ENCODE measurements at regions not wholly inside any gene's neighbourhood (a gene's known extent, or its start where the extent isn't known, plus 50 kb on each side); places are given as distances from the start of the nearest gene placed in this dataset.

DNA sequence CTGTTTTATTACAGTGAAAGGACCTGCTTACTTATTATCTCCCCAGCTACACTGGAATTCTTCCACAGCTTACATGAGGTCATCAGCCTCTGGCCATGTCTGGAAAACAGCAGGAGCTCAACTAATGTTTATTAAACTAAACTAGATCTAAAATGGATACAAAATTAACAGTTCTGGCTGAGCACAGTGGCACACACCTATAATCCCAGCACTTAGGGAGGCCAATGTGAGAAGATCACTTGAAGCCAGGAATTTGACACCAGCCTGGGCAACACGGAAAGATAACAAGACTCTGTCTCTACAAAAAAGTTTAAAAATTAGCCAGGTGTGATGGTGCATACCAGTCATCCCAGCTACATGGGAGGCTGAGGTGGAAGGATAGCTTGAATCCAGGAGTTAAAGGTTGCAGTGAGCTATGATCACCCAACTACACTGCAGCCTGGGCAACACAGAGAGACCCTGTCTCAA lies 220.8 kb upstream of the MARCKS start:
- no peak for DNase-seq (ENCODE audit: low read depth in 2 of 2)

DNA sequence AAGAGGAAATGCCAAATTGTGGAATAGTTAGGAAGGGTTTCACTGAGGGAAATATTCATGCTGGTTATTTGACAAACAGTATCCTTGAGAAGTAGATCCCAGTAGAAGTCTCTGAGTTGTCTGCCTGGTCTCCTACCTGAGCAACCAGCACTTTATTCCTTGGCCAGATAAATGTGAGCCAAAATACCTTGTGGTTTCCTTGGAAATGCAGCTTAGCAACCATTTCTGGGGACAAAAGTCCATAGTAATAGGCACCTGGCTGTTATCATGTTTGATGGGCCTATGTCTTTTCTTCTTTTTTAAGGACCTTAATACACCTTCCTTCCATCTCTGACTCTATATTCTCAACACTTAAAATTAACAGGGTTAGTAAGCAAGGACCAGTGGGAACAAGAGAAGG lies 217.1 kb upstream of the MARCKS start:
- DNase-seq (ENCODE audit: low read depth in 2 of 2), result no peak

DNA sequence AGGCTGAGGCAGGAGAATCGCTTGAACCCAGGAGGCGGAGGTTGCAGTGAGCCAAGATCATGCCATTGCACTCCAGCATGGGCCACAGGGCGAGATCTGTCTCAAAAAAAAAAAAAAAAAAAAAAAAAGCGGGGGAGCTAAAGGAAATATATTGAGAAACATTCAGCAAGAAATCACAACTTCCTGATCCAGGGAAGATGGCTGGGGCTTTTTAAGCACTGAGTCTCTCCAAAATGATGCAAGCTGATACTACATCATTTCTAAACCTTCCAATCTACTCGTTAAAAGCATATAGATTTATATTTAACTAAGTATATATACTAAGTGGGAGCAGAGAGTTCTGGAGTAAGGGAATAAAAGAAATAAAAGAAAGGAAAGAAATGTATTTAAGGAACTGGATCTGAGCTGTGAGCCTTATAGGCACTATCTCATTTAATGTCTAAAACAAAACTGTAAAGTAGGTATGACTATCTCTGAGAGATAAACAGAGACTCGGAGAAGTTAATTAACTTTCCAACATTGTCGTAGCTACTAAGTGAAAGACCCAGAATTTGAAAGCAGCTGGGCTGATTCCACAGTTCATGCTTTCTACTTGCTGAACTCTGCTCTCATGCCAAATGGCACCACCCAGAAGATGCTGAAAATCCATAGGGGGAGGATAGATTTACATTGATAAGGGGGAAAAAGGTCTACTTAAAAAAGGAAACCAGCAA lies 215.0 kb upstream of the MARCKS start:
- DNase-seq (ENCODE audit: low read depth in 2 of 2), result no peak

DNA sequence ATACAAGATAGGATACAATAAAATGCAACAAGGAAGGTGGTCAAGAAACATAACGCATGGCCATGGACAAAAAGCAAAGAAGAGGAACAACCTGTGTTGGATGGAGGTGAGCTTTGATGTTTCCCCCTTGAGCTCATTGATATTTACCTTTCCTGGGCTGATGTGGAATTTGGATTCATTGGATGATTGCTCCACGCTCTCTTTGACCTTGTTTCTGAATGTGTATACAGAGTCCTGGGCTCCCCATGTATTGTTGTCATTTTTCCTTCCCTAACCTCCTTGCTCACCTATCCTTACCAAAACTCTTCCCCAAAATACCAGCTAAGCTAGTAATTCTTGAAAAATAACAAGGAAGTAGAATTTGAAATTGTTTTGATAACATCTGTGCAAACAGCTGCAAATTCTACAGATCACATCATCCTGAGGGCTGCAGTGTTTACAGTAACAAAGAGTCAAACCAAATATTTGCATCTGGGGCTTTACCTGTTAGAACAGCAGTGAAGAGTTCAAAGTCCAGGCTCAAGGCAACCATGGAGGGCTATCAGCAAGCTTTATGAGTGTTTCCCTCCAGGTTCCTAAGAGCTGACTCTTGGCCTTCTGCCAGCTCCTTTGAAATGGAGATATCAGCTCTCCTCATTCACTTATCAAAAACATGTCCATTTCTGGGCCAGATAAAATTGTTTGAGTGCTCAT lies 214.3 kb upstream of the MARCKS start:
- DNase-seq (ENCODE audit: low read depth in 2 of 2), result no peak

DNA sequence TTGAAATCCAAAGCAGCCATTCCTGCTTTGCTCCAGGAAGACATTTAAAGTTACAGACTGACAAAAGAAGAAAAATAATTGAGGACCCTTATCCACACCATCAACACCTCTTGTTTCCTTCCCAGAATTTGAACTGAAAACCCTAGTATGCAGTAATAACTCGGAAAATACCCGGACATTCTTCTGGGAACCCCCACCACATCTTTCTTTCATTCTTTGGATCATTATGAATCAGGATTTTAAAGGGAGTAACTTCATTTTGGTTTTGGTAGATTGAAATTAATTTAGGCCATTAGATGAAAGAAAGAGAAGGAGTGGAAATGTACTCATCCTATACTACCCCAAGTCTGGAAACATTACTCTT lies 213.8 kb upstream of the MARCKS start:
- no peak for DNase-seq (ENCODE audit: low read depth in 2 of 2)

DNA sequence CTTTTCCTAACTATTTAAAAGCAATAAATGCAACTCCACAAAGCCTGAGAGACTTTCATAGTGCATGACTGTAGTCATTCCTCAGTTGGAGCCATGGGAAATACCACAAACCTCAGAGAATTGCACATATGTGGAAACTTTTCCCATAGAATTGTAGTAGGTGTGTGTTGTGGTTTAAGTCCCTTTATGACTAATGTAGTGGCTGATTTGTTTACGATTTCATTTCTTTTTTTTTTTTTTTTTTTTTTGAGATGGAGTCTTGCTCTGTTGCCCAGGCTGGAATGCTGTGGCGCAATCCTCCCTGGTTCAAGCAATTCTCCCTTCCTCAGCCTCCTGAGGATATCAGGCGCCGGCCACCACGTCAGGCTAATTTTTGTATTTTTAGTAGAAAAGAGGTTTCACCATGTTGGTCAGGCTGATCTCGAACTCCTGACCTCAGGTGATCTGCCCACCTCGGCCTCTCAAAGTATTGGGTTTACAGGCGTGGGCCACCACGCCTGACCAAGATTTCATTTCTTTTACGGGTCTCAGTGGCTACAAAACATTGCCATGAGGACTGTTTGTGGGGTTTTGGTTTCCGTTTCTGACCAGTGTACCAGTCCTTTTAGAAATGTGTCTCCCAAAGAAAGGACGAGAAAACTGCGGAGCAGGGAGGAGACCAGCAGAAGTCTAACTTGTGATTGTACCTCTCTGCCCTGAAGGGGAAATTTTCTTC lies 212.1 kb upstream of the MARCKS start:
- no peak for DNase-seq (ENCODE audit: low read depth in 2 of 2)

DNA sequence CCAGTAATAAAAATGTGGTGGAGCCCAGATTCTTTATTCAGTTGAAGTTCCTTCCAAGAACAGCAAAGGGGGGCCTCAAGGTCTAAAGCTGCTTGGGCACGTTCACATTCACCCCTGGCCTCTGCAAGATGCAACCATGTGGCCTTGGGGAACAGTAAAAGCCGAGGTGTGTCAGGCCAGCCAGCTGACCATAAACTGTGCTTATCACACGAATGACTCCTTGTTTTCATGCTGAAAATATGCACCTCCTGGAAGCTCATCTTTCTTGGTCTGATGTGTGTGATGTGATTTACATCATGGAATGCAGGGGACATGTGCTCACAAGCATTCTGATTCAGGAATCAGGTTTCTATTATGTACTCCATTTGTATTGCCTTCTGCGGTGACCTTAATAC lies 211.6 kb upstream of the MARCKS start:
- no peak for DNase-seq (ENCODE audit: low read depth in 2 of 2)

DNA sequence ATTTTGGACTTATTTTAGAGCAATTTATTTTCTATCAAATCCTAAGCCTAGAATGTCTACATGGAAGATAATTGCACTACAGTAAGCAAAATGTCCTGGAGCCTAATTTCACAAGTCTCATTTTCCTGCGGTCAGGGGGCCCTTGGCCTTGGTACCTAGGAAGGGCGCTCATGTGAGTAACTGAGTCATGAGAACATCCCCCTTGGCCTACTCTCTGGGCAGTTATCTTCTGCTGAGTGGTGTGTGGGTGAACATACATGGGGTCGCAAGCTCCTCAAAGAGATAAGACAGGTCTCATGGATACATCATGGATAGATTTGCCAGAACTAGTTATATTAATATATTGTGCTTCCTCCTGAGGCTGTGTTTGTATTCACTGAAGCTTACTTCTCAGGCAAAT lies 211.2 kb upstream of the MARCKS start:
- no peak for DNase-seq (ENCODE audit: low read depth in 2 of 2)

DNA sequence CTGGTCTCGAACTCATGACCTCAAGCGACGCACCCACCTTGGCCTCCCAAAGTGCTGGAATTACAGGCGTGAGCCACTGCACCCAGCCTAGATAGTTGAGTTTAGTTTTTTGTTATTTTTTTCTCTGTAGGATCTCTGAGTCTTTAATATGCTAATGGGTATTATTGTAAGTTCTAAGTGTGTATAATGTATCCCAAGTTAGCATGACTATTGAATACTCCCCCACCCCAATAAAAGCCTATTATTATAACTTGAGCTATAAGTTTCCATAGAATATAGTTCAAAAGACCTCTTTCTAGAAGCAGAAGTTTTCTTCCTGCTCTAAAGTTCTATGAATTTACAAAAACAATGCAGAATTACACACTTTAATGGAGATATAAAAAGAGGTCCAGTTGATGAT lies 210.4 kb upstream of the MARCKS start:
- DNase-seq (ENCODE audit: low read depth in 2 of 2), result no peak

DNA sequence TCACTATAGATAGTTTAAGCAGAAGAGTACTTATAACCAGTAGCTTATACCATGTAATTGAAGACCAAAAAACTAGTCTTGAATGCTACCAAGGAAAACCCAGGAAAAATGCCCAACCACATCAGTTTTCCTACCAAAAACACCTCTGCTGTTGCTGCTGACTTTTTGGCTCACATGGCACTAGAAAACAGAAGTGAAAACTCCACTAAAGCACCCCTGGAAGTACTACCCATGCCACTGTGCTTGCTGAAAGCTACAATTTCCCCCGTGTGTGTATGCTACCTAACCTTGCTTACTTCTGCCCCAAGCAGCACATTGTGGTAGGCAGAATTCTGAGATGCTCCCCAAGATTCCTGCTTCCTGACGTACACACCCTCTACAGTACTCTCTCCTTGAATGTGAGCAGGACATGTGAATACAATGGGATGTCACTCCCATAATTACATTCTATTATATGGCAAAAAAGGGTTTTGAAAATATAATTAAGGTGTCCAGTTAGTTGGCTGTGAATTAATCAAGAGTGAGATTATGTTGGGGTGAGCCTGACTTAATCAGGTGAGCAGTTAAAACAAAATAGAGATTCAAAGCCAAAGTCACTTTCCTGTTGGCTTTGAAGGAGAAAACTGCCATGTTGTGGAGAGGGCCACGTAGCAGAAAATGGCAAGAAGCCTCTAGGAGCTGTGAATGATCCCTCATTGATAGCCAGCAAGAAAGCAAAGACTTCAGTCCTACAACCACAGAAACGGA lies 209.8 kb upstream of the MARCKS start:
- no peak for DNase-seq (ENCODE audit: low read depth in 2 of 2)

DNA sequence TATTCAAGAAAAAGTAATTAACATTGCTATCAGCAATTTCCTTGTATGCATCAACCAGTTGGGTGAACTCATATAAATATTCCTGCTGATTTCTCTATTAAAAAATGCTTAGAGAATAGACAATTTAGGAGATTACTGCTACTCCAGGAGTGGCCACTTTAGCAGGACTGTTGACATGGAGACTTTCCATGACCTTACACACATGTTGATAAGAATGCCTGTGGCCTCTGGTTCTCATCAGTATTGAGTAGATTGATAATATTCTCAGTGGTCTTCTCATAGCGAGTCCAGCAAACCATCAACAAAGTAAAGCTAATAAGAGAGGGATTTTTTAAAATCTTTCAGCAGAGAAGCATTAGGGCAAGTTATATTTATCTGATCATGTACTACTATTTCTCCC lies 208.4 kb upstream of the MARCKS start:
- DNase-seq (ENCODE audit: low read depth in 2 of 2), result no peak

DNA sequence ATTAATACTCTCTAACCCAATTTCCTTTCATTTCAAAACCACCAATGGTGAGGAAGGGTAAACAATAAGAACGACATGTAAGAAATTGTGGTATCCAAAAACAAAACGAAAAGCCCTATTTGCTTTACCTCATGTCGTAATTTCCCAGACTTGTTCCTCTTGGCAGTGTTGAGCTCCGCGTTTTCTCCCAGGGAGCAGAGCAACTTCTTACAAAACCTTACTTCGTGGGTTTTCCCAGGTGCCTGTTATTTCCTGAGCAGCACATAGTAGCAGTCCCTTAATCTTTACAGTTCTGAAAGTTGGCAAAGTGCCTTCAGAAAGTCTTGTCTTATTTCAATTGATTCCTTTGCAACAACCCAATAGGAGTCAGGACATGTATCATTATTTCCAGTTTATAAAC lies 207.9 kb upstream of the MARCKS start:
- DNase-seq (ENCODE audit: low read depth in 2 of 2), result no peak

DNA sequence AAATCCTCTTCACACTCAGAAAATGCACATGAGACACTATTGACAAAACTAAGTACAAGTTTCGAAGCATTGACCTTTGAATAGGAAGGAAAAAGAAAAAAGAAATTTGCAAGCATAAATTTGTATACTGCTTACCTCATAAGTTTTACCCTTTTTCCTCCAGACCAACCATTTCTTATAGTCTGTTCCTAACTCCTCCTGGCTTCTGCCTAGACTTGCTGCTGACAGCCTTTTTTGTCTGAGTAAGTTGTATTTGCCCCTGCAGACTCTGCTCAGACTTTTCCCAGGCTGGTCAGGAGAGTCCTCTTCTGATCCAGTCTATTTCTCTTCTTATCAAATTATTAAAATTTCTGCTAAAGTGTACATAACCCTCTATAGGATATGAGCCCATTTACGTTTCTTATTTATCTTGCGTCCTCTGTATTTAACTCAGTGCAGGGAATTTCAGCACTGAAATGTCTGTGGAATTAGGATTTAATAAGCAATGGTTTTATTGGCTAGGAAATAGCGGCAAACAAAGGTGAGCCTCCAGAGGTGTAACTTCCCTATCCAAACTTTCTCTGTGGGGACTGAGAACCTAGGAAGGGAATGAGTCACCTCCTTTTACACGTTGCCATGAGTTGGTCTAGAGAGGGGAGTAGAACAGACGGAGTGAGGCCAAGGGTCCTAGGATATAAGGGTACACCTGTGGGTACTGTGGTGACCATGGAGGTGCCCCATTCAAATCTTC lies 207.1 kb upstream of the MARCKS start:
- no peak for DNase-seq (ENCODE audit: low read depth in 2 of 2)

DNA sequence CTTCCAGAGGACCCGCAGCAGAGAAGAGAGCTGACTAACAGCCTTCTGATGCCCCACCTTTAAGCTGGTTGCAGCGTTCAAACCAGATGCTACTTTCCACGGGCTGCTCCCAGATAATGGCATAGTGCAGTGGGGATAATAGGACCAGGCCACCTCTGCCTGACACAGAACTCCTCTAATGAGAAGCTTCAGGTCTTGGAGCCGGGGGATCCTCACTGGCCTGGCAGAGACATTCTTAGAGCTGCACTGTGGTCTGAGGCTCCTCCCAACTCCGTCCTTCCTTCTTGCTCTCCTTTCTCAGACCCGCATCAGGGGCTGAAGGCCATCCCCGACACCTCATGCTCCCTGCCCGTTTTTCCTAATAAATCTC lies 206.6 kb upstream of the MARCKS start:
- DNase-seq (ENCODE audit: low read depth in 2 of 2), result no peak

DNA sequence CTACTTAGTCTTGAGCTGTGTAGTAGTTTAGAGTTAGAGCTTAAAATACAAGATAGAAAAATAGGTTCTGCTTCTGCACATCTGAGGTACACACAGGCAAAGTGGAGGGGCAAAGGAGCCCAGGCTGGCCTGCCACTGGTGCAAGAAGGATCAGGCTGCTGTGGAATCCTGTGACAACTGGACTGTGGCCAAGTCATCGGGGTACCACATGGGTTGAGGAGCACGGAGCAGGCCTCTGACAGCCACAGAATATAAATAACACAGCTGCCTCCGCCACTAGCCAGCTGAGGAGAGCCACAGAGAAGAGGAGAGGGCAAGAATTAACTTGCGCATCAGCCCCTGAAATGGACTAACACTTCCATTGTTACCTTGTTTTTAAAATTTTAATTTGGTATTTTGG lies 206.0 kb upstream of the MARCKS start:
- DNase-seq (ENCODE audit: low read depth in 2 of 2), result no peak

DNA sequence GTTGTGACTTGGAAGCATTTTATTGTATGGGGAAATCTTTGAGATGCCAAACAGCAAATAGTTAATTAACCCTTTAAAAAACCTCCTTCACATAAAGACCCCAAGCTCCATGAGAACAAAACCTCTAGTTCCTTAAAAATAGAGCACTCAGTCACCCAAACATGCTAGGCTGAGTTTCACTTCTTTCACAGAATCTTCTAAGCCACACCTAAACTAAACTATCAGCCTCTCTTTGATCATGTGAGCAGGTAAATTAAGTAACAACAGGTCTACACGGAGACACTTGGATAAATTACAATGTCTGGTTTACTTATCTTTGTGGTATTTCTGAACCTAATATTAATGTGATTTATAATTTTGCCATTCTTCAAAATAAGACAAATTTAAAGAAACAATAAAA lies 205.2 kb upstream of the MARCKS start:
- no peak for DNase-seq (ENCODE audit: low read depth in 2 of 2)

DNA sequence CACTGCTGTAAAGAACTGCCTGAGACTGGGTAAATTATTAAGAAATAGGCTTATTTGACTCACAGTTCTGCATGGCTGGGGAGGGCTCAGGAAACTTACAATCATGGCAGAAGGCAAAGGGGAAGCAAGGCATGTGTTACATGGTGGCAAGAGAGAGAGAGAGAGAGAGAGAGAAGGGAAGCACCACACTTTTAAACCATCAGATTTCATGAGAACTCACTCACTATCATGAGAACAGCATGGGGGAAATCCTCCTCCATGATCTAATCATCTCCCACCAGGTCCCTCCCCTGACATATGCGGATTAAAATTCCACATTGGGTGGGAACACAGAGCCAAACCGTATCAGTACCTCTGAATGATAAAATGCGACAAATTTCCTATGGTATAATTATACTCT lies 203.9 kb upstream of the MARCKS start:
- DNase-seq (ENCODE audit: low read depth in 2 of 2), result no peak

DNA sequence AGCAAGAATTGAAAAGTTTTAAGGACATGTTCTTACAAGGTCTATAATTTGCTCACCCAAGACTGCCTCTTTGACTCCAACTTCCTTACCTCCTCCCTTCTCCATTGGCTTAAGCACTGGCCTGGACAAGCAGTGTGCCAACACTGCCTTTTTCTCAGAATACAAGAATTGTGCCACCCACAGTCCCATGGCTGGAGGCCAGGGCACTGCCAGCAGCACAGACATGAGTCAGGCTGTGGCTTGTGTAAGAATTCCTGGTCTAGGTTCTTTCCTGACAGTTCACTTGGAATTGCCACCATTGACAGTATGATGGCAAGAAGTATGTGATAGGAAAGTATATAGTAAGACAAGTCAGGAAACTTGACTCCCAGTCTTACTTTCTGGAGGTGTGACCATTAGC lies 202.7 kb upstream of the MARCKS start:
- no peak for DNase-seq (ENCODE audit: low read depth in 2 of 2)

DNA sequence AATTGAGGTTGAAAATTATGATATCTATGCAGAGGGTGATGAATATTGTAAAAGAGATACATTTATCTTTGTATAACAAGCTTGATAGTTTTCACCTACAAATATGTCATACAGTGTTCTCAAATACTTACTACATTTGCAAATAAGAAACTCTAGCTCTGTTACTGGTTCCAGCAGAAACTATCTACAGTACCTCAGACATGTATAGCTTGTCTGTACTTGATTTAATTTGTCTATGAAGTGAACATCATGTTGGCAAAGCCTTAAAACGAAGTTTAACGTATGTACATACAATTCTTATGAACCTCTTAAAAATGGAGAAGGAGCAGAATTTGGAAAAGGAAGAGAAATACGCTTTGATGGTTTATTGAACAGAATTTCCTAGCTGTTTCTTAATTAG lies 201.4 kb upstream of the MARCKS start:
- no peak for DNase-seq (ENCODE audit: low read depth in 2 of 2)

DNA sequence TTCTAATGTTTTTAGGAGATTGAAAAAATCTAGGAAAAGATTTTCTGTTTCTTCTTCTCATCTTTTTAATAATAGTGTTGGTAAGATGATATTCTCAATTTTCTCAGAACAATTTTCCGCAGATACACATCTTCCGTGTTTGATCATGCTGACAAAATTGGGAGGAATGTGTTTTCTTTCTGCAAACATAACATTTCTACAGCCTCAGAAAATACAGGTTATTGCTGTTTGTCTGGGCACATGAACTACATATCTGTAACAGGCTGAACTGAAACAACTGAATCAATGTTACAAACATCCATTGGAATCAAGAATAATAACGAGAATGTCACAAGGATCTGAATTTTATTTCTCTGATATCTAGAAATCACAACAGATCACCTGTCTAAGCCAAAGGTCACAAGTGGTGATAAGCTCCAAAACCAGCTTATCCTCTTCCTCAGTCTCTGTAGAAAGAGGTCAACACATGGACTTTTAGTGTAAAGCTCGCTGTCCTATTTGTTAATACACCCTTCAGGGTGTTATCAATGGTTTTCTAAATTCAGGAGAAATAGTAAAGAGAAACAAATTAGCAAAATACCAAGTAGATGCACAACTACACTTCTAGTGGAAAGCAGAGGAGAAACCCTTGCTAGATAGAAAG lies 197.3 kb upstream of the MARCKS start:
- no peak for DNase-seq (ENCODE audit: low read depth in 2 of 2)

DNA sequence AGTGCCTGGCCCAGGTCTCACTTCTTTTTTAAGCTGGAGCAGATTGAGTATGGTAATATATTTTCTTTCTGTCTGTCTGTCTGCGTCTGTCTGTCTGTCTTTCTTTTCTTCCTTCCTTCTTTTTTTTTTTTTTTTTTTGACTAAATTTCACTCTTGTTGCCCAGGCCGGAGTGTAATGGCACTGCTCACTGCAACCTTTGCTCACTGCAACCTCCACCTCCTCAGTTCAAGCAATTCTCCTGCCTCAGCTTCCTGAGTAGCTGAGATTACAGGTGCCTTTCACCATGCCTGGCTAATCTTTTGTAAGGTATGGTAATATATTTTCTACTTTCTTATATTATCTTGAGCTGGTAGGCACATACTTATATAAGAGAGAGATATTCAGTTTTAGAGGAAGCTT lies 196.3 kb upstream of the MARCKS start:
- DNase-seq (ENCODE audit: low read depth in 2 of 2), result no peak

Data from stimulated activated CD8-positive, alpha-beta memory T cell treated with anti-CD3 and anti-CD28 coated beads, Interleukin-7, amount 100 ng/mL, for 4 hours (primary cell).